ENCODE measurements at regions not wholly inside any gene's neighbourhood (a gene's known extent, or its start where the extent isn't known, plus 50 kb on each side); places are given as distances from the start of the nearest gene placed in this dataset.

DNA sequence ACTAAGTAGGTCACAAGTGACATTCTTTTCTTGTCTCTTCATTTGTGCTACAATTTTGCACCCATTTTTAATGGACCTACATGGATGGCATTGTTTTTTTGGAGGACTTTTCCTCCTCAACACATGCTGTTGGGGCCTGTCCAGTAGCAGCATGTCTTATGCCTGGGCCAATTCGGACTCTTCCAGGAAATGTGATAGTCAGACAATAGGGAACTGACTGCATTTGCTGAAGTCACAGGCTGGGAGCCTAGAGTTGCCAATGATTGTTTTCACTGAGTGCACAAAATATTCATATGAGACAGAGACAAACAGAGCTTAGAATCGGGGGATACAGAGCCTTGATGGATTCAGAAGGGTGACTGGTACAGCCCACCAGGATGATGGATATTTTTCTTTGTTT lies 867.3 kb upstream of the GOT2 start:
- in situ Hi-C loops (cut with HindIII; ENCODE audit: extremely low pct_ligation_motif_present, low pct_unique_long_range_greater_than_20kb) (no loop called here), intact Hi-C loops (cut with micrococcal nuclease; ENCODE audit: unreplicated experiment) (no loop called here)
- no peak for TF ChIP-seq SIX4 (CRISPR knock-in tag; IDR thresholded peaks at IDR 0.05)
- TF ChIP-seq, protein P1, sequence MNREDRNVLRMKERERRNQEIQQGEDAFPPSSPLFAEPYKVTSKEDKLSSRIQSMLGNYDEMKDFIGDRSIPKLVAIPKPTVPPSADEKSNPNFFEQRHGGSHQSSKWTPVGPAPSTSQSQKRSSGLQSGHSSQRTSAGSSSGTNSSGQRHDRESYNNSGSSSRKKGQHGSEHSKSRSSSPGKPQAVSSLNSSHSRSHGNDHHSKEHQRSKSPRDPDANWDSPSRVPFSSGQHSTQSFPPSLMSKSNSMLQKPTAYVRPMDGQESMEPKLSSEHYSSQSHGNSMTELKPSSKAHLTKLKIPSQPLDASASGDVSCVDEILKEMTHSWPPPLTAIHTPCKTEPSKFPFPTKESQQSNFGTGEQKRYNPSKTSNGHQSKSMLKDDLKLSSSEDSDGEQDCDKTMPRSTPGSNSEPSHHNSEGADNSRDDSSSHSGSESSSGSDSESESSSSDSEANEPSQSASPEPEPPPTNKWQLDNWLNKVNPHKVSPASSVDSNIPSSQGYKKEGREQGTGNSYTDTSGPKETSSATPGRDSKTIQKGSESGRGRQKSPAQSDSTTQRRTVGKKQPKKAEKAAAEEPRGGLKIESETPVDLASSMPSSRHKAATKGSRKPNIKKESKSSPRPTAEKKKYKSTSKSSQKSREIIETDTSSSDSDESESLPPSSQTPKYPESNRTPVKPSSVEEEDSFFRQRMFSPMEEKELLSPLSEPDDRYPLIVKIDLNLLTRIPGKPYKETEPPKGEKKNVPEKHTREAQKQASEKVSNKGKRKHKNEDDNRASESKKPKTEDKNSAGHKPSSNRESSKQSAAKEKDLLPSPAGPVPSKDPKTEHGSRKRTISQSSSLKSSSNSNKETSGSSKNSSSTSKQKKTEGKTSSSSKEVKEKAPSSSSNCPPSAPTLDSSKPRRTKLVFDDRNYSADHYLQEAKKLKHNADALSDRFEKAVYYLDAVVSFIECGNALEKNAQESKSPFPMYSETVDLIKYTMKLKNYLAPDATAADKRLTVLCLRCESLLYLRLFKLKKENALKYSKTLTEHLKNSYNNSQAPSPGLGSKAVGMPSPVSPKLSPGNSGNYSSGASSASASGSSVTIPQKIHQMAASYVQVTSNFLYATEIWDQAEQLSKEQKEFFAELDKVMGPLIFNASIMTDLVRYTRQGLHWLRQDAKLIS (CRISPR knock-in tag; IDR thresholded peaks at IDR 0.05), result no peak
- no peak for TF ChIP-seq RBM39 (IDR thresholded peaks at IDR 0.05; ENCODE audit: low read depth, low read length, poor library complexity, severe bottlenecking)
- TF ChIP-seq ZBTB4 (CRISPR knock-in tag; IDR thresholded peaks at IDR 0.05; ENCODE audit: borderline replicate concordance), result no peak
- TF ChIP-seq ZNF510 (CRISPR knock-in tag; IDR thresholded peaks at IDR 0.05; ENCODE audit: low read depth), result no peak
- no peak for TF ChIP-seq KDM1A (CRISPR knock-in tag; IDR thresholded peaks at IDR 0.05)
- no peak for TF ChIP-seq ZNF713 (CRISPR knock-in tag; IDR thresholded peaks at IDR 0.05)
- no peak for TF ChIP-seq ZFY (CRISPR knock-in tag; IDR thresholded peaks at IDR 0.05)
- DNase-seq (ENCODE audit: low spot score) (no peak), FAIRE-seq (no peak), ATAC-seq (no peak)
- H3K27ac ChIP-seq (ENCODE audit: extremely low read length, insufficient read depth, low read length), result no peak overlapping the region
- H3K9ac ChIP-seq (ENCODE audit: insufficient read depth, low read depth, low read length), result no peak overlapping the region
- no peak overlapping the region for H3K4me3 ChIP-seq (replicated peaks in 1 of 3; ENCODE audit: insufficient read depth in 1 of 3, low read depth in 2 of 3, low read length in 3 of 3)
- H3K79me2 ChIP-seq (ENCODE audit: insufficient read depth, low read length), result no peaks in the 10 kb centered on the region
- H2AFZ ChIP-seq (ENCODE audit: low read length), result no peak overlapping the region
- CTCF ChIA-PET (ENCODE audit: low intra/inter-chr PET ratio, low total read pairs), result no interaction called here
- no TSS peak for BruUV-seq (replicated peaks)
- H3K27me3 ChIP-seq (ENCODE audit: control insufficient read depth in 1 of 2, insufficient read depth in 2 of 2, low read length in 2 of 2), result no peaks in the 10 kb centered on the region
- POLR2A ChIA-PET, result no interaction called here
- no peaks in the 10 kb centered on the region for H3K36me3 ChIP-seq (replicated peaks in 1 of 2; ENCODE audit: control insufficient read depth in 1 of 2, insufficient read depth in 2 of 2, low read length in 2 of 2)
- H4K20me1 ChIP-seq (ENCODE audit: insufficient read depth, low read length), result no peaks in the 10 kb centered on the region
- H3K4me1 ChIP-seq (ENCODE audit: insufficient read depth, low read length), result no peaks in the 10 kb centered on the region
- 0 out of 2 replicates have a peak, but pooled peaks cover 17% of the 10 kb centered on the region for H3K9me3 ChIP-seq (ENCODE audit: low read length)
- no peak overlapping the region for H3K4me2 ChIP-seq (ENCODE audit: low read depth, low read length)
- 3% methylated on average over 2 of the region's 2 CpGs for WGBS (ENCODE audit: low lambda C conversion rate)

Data from HepG2 (cell line).